Renal cortex interstitium (tissue), 11 donors: ENCODE measurements at regions not wholly inside any gene's neighbourhood (a gene's known extent, or its start where the extent isn't known, plus 50 kb on each side); places are given as distances from the start of the nearest gene placed in this dataset.
"Not testable (repeated sequence)": the region's sequence is repeated elsewhere in the genome, so short reads cannot be mapped to it uniquely, and the experiment has no call there.

Experiments used
- DNase-seq, 11 donors: peaks; one replicate each; pipeline ENCODE4 v3.0.0-alpha.2; 2013; ENCODE audit warnings: low read depth in 9 of 11, low spot score in 4 of 11; ENCODE audit errors: extremely low read depth in 1 of 11

GRCh38 chr12:42860331-42860730, 270.8 kb upstream of the PRICKLE1 start:
- DNase-seq = not testable (repeated sequence)

GRCh38 chr12:42859612-42860011, 270.1 kb upstream of the PRICKLE1 start:
- no peak for DNase-seq

- DNase-seq = no peak
These were observed 267.6 kb upstream of the PRICKLE1 start for GRCh38 chr12:42857106-42857505.

GRCh38 chr12:42855362-42855950, 265.9 kb upstream of the PRICKLE1 start:
- DNase-seq = no peak

GRCh38 chr12:42854826-42855225, 265.3 kb upstream of the PRICKLE1 start:
- no peak for DNase-seq

- no peak for DNase-seq
These were observed 264.7 kb upstream of the PRICKLE1 start for GRCh38 chr12:42854208-42854607.

GRCh38 chr12:42853370-42854140, 264.0 kb upstream of the PRICKLE1 start:
- no peak for DNase-seq

- no peak for DNase-seq
These were observed 257.2 kb upstream of the PRICKLE1 start for GRCh38 chr12:42846782-42847181.

- DNase-seq = no peak
These were observed 244.5 kb upstream of the PRICKLE1 start for GRCh38 chr12:42834062-42834461.

GRCh38 chr12:42828836-42829235, 239.3 kb upstream of the PRICKLE1 start:
- no peak for DNase-seq

- no peak for DNase-seq
These were observed 234.8 kb upstream of the PRICKLE1 start for GRCh38 chr12:42824327-42824726.

- DNase-seq = no peak
These were observed 234.1 kb upstream of the PRICKLE1 start for GRCh38 chr12:42823679-42824078.

GRCh38 chr12:42819846-42820245, 230.3 kb upstream of the PRICKLE1 start:
- DNase-seq = no peak

GRCh38 chr12:42815068-42815467, 225.5 kb upstream of the PRICKLE1 start:
- DNase-seq = no peak

- DNase-seq = no peak
These were observed 223.3 kb upstream of the PRICKLE1 start for GRCh38 chr12:42812871-42813270.

- DNase-seq = no peak
These were observed 222.5 kb upstream of the PRICKLE1 start for GRCh38 chr12:42812086-42812485.

- peak in 3 of 11 donors; percentile 8 to 20 (median 18) for DNase-seq
These were observed 220.5 kb upstream of the PRICKLE1 start for GRCh38 chr12:42810006-42810405.

- DNase-seq = no peak
These were observed 219.7 kb upstream of the PRICKLE1 start for GRCh38 chr12:42809226-42809625.

- DNase-seq = no peak
These were observed 218.2 kb upstream of the PRICKLE1 start for GRCh38 chr12:42807766-42808165.

GRCh38 chr12:42807251-42807650, 217.7 kb upstream of the PRICKLE1 start:
- DNase-seq = no peak

- DNase-seq = no peak
These were observed 215.4 kb upstream of the PRICKLE1 start for GRCh38 chr12:42804928-42805327.
